HG03432 (cell line): ENCODE measurements at regions not wholly inside any gene's neighbourhood (a gene's known extent, or its start where the extent isn't known, plus 50 kb on each side); places are given as distances from the start of the nearest gene placed in this dataset.

Experiments
- ATAC-seq: cut with Tn5 transposase; IDR thresholded peaks from one replicate; pipeline ENCODE4 v1.9.1; 2021; ENCODE audit warnings: mild to moderate bottlenecking, moderate library complexity; ENCODE audit not compliant: unreplicated experiment

GRCh38 chr6:163971841-163972838 lies 557.6 kb downstream of the QKI start:
- ATAC-seq: no peak

GRCh38 chr6:163970846-163971564 lies 556.5 kb downstream of the QKI start:
- ATAC-seq: no peak

GRCh38 chr6:163965426-163966348 lies 551.2 kb downstream of the QKI start:
- ATAC-seq: no peak

- ATAC-seq: no peak
Measured at GRCh38 chr6:163964789-163965188, 550.3 kb downstream of the QKI start.

- ATAC-seq: no peak
Measured at GRCh38 chr6:163963205-163964120, 548.9 kb downstream of the QKI start.

- no peak for ATAC-seq
Measured at GRCh38 chr6:163962627-163963117, 548.2 kb downstream of the QKI start.

- no peak for ATAC-seq
Measured at GRCh38 chr6:163960128-163960527, 545.6 kb downstream of the QKI start.

GRCh38 chr6:163958646-163959045 lies 544.1 kb downstream of the QKI start:
- no peak for ATAC-seq

- ATAC-seq: peak; percentile 94
Measured at GRCh38 chr6:163956571-163957407, 542.3 kb downstream of the QKI start.

- no peak for ATAC-seq
Measured at GRCh38 chr6:163955756-163956155, 541.2 kb downstream of the QKI start.

GRCh38 chr6:163955096-163955495 lies 540.6 kb downstream of the QKI start:
- ATAC-seq: no peak

GRCh38 chr6:163954088-163954775 lies 539.7 kb downstream of the QKI start:
- no peak for ATAC-seq

GRCh38 chr6:163952005-163952404 lies 537.5 kb downstream of the QKI start:
- no peak for ATAC-seq

GRCh38 chr6:163951326-163951725 lies 536.8 kb downstream of the QKI start:
- ATAC-seq: no peak

- ATAC-seq: no peak
Measured at GRCh38 chr6:163950159-163950558, 535.6 kb downstream of the QKI start.

GRCh38 chr6:163949431-163949830 lies 534.9 kb downstream of the QKI start:
- ATAC-seq: no peak

- no peak for ATAC-seq
Measured at GRCh38 chr6:163948250-163948649, 533.7 kb downstream of the QKI start.

- ATAC-seq: no peak
Measured at GRCh38 chr6:163947276-163947675, 532.8 kb downstream of the QKI start.
